Gastrocnemius medialis (tissue), 4 donors: ENCODE measurements at regions not wholly inside any gene's neighbourhood (a gene's known extent, or its start where the extent isn't known, plus 50 kb on each side); places are given as distances from the start of the nearest gene placed in this dataset.

ENCODE experiments used
- ATAC-seq, 2 donors: fragments of 150-250 bp; one replicate each; pipeline ENCODE4 v1.9.1; 2016
- DNase-seq, 2 donors: peaks; one replicate each; pipeline ENCODE4 v3.0.0-alpha.2; 2019
- H3K27ac ChIP-seq, 4 donors: fragments of 200-600 bp; sonication (generic); 1 replicate in 1 of 4; 2 replicates in 3 of 4; pipeline ENCODE4 v1.5.1; 2016 to 2018; ENCODE audit warnings: mild to moderate bottlenecking in 2 of 4, moderate library complexity in 1 of 4
- H3K27me3 ChIP-seq, 3 donors: fragments of 200-600 bp; sonication (generic) in 2 of 3; 1 replicate in 1 of 3; 2 replicates in 2 of 3; pipeline versions ENCODE4 v1.5.1 to v1.6.0; 2016 to 2019; ENCODE audit warnings: mild to moderate bottlenecking in 1 of 3, moderate library complexity in 1 of 3
- H3K36me3 ChIP-seq, 2 donors: fragments of 200-600 bp; sonication (generic) in 1 of 2; one replicate each; pipeline ENCODE4 v1.5.1; 2017 to 2018
- H3K4me1 ChIP-seq, 2 donors: fragments of 200-600 bp; sonication (generic) in 1 of 2; one replicate each; pipeline ENCODE4 v1.5.1; 2016 to 2017; ENCODE audit warnings: mild to moderate bottlenecking in 2 of 2
- H3K4me3 ChIP-seq, 4 donors: fragments of 200-600 bp; sonication (generic) in 3 of 4; 1 replicate in 1 of 4; 2 replicates in 3 of 4; pipeline ENCODE4 v1.5.1; 2016 to 2019; ENCODE audit warnings: mild to moderate bottlenecking in 2 of 4
- H3K9me3 ChIP-seq, 3 donors: fragments of 200-600 bp; sonication (generic) in 2 of 3; 1 replicate in 1 of 3; 2 replicates in 2 of 3; pipeline ENCODE4 v1.5.1; 2016 to 2019
- POLR2A ChIP-seq, 2 donors: fragments of 450-650 bp; IDR thresholded peaks; one replicate each; pipeline ENCODE4 v1.6.1; 2017; ENCODE audit warnings: antibody characterized with exemption in 2 of 2, mild to moderate bottlenecking in 2 of 2, moderate library complexity in 2 of 2
- in situ Hi-C, 4 donors: fragments of 200-750 bp; cut with MboI; loops; one replicate each; pipeline versions ENCODE4 v1.15.0 to v1.8.0; 2017; ENCODE audit warnings: low sequenced_read_pairs in 4 of 4
- intact Hi-C: fragments of 100-400 bp; cut with DNase I; formaldehyde crosslinking; loops from one replicate; pipeline ENCODE4 v1.15.1; 2023; ENCODE audit warnings: low total_unique reads
- TF ChIP-seq, protein P1 (sequence below), 5 experiments: fragments of 450-650 bp in 3 of 5; fragments of 200-600 bp in 2 of 5; sonication (generic) in 2 of 5; IDR thresholded peaks in 4 of 5; conservative IDR thresholded peaks in 1 of 5; 1 replicate in 4 of 5; 2 replicates in 1 of 5; pipeline ENCODE4 v1.5.1; 2016 to 2019; ENCODE audit warnings: antibody characterized with exemption in 5 of 5, mild to moderate bottlenecking in 3 of 5, moderate library complexity in 3 of 5

DNA sequence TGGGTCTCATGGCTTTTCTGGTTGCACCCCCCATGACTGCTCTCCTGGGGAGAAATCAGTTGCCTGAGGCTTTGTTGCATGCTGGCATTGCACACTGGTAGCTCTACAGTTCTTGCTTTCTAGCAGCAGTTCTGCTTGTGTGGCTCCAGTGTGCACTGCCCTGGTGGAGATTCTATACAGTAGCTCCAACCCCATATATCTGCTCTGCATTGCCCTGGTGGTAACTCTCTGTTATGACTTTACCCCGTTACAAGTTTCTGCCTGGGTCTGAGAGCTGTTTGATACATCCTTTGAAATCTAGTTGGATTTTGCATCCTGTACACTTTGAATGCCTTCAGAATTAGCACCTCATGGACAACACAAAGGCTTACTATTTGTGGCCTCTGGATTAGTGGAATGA, 241.4 kb upstream of the EPHA5 start:
- H3K27ac ChIP-seq: no peak overlapping the region
- DNase-seq (no peak), ATAC-seq (no peak)
- H3K4me1 ChIP-seq: no peaks in the 10 kb centered on the region
- in situ Hi-C loops: no loop called here
- intact Hi-C loops: no loop called here
- no peaks in the 10 kb centered on the region for H3K27me3 ChIP-seq
- no peak overlapping the region for H3K4me3 ChIP-seq
- H3K9me3 ChIP-seq: no peaks in the 10 kb centered on the region
- TF ChIP-seq, protein P1, sequence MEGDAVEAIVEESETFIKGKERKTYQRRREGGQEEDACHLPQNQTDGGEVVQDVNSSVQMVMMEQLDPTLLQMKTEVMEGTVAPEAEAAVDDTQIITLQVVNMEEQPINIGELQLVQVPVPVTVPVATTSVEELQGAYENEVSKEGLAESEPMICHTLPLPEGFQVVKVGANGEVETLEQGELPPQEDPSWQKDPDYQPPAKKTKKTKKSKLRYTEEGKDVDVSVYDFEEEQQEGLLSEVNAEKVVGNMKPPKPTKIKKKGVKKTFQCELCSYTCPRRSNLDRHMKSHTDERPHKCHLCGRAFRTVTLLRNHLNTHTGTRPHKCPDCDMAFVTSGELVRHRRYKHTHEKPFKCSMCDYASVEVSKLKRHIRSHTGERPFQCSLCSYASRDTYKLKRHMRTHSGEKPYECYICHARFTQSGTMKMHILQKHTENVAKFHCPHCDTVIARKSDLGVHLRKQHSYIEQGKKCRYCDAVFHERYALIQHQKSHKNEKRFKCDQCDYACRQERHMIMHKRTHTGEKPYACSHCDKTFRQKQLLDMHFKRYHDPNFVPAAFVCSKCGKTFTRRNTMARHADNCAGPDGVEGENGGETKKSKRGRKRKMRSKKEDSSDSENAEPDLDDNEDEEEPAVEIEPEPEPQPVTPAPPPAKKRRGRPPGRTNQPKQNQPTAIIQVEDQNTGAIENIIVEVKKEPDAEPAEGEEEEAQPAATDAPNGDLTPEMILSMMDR (IDR thresholded peaks at IDR 0.05 in 4 of 5, conservative IDR thresholded peaks at IDR 0.05 in 1 of 5): no peak
- no peak for TF ChIP-seq POLR2A (IDR thresholded peaks at IDR 0.05)
- no peaks in the 10 kb centered on the region for H3K36me3 ChIP-seq

DNA sequence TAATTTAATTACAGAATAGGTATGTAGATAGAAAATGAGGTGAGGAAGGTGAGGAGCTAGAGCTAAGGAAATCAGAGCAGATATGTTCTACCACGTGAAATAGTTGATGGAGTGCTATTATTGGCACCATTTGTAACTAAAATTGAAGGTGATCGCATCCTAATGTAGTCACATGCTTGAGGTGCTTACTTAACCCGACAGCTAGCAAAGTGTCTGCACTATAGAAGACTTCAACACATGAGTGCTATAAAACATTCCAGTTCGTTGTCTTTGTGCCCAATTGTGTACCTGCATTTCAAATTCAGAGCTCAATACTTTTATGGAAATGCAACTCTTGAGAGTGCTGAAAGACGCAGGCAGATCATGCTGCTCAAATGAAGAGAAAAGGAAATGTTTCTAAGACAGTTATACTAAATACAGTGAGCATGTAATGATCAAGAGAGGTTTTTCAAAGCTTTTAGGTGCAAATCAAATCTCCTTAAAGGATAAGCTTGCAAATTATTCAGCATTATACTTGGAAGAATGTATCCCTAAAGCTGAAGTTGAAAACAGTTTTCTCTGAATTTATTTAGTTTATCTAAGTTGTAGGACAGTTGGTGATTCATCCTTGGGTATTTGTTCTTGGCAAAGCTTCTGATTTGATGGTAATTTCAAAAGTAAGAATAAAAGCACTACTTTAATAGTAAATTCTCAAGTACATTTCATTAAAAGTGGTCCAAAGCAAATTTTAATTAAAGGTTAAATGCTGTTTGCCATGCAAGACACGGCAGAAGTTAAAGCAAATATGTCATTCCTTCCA, 223.9 kb upstream of the EPHA5 start:
- intact Hi-C loops: no loop called here
- in situ Hi-C loops: no loop called here
- TF ChIP-seq, protein P1 (IDR thresholded peaks at IDR 0.05 in 4 of 5, conservative IDR thresholded peaks at IDR 0.05 in 1 of 5): no peak
- TF ChIP-seq POLR2A (IDR thresholded peaks at IDR 0.05): no peak
- Histone ChIP-seq H3K36me3 (no peaks in the 10 kb centered on the region), H3K27ac (no peak overlapping the region), H3K4me1 (no peaks in the 10 kb centered on the region), H3K4me3 (no peak overlapping the region), H3K9me3 (no peaks in the 10 kb centered on the region), H3K27me3 (no peaks in the 10 kb centered on the region)
- no peak for DNase-seq
- ATAC-seq: no peak

DNA sequence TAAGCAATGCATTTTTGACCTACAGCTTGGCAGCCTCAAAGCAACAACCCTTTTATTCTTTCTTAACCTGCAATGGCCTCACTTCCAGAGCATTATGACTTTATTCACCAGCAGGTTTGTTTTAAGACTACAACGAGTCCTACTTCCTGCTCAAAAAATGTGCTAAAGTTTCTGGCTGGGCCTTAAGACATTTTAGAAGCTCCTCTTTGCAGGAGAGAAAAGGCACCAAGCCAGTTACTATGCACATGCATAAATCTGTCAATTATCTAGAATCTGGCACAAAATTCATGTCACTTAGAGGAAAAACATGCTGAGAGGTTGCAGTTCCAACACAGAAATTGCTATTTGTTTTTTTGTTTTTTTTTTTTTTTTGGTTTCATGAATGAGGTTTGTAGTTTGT, 223.0 kb upstream of the EPHA5 start:
- no peak for TF ChIP-seq POLR2A (IDR thresholded peaks at IDR 0.05)
- TF ChIP-seq, protein P1 (IDR thresholded peaks at IDR 0.05 in 4 of 5, conservative IDR thresholded peaks at IDR 0.05 in 1 of 5): no peak
- H3K9me3 ChIP-seq: no peaks in the 10 kb centered on the region
- H3K27ac ChIP-seq: no peak overlapping the region
- DNase-seq (no peak), ATAC-seq (no peak)
- no peak overlapping the region for H3K4me3 ChIP-seq
- in situ Hi-C loops (no loop called here), intact Hi-C loops (no loop called here)
- no peaks in the 10 kb centered on the region for H3K4me1 ChIP-seq
- H3K36me3 ChIP-seq: no peaks in the 10 kb centered on the region
- H3K27me3 ChIP-seq: no peaks in the 10 kb centered on the region

DNA sequence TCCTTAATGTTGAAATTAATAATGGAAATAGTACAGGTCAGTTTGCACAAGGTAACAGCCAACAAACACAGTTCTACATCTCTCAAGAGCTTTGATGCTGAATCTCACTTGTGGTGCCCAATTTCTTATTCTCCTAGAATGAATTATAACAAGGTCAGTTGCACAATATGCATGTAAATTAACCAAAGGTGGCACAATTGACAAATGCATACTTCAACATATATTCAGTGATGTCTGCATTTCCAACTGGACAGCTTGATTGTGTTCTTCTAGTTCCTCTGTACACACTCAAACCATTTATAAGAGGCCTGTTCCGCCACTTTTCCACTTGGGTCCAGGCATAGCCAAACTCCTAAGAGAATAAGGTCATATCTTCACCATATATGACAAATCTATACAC, 210.3 kb upstream of the EPHA5 start:
- TF ChIP-seq, protein P1 (IDR thresholded peaks at IDR 0.05 in 4 of 5, conservative IDR thresholded peaks at IDR 0.05 in 1 of 5): no peak
- no peak for TF ChIP-seq POLR2A (IDR thresholded peaks at IDR 0.05)
- Histone ChIP-seq H3K36me3 (no peaks in the 10 kb centered on the region), H3K27ac (no peak overlapping the region), H3K4me3 (no peak overlapping the region), H3K27me3 (no peaks in the 10 kb centered on the region), H3K4me1 (no peaks in the 10 kb centered on the region), H3K9me3 (no peaks in the 10 kb centered on the region)
- DNase-seq (no peak), ATAC-seq (no peak)
- intact Hi-C loops: no loop called here
- in situ Hi-C loops: no loop called here
